Thyroid gland (tissue), 4 donors: ENCODE measurements at regions not wholly inside any gene's neighbourhood (a gene's known extent, or its start where the extent isn't known, plus 50 kb on each side); places are given as distances from the start of the nearest gene placed in this dataset.

Experiments
- POLR2A ChIP-seq, 2 donors: fragments of 450-650 bp; IDR thresholded peaks; one replicate each; pipeline ENCODE4 v1.6.1; 2017; ENCODE audit warnings: antibody characterized with exemption in 2 of 2, mild to moderate bottlenecking in 2 of 2, moderate library complexity in 1 of 2
- TF ChIP-seq, protein P1 (sequence below), 6 experiments: fragments of 200-600 bp in 3 of 6; fragments of 450-650 bp in 3 of 6; sonication (generic) in 3 of 6; IDR thresholded peaks; one replicate each; pipeline ENCODE4 v1.5.1; 2016 to 2019; ENCODE audit warnings: antibody characterized with exemption in 6 of 6, mild to moderate bottlenecking in 2 of 6, inconsistent platforms in 1 of 6, moderate library complexity in 1 of 6

GRCh38 chr5:74392711-74393351 lies 247.7 kb downstream of the ENC1 start:
- TF ChIP-seq, protein P1, sequence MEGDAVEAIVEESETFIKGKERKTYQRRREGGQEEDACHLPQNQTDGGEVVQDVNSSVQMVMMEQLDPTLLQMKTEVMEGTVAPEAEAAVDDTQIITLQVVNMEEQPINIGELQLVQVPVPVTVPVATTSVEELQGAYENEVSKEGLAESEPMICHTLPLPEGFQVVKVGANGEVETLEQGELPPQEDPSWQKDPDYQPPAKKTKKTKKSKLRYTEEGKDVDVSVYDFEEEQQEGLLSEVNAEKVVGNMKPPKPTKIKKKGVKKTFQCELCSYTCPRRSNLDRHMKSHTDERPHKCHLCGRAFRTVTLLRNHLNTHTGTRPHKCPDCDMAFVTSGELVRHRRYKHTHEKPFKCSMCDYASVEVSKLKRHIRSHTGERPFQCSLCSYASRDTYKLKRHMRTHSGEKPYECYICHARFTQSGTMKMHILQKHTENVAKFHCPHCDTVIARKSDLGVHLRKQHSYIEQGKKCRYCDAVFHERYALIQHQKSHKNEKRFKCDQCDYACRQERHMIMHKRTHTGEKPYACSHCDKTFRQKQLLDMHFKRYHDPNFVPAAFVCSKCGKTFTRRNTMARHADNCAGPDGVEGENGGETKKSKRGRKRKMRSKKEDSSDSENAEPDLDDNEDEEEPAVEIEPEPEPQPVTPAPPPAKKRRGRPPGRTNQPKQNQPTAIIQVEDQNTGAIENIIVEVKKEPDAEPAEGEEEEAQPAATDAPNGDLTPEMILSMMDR (IDR thresholded peaks at IDR 0.05): no peak
- no peak for TF ChIP-seq POLR2A (IDR thresholded peaks at IDR 0.05)
